ENCODE measurements at regions not wholly inside any gene's neighbourhood (a gene's known extent, or its start where the extent isn't known, plus 50 kb on each side); places are given as distances from the start of the nearest gene placed in this dataset.

DNA sequence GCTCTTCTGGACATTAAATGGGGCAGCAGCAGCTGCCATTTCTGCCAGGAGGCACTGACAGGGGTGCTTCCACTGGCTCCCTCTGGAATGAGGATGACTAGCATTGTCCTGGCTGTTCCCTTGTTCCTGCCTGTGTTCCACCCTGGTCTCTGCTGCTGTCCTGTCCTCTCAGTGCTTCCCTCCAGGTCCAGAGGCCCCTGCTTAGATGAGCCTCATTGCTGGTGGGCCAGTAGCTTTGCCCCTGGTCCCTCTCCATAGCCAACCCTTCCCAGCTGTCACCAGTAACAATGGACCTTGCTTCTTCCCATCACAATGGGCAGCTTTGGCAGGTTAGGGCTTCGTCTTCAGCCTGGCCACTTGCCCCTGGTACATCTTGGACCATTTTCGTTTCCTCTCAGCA, 561.1 kb downstream of the TCERG1L start:
- dilution Hi-C loops (cut with HindIII; ENCODE audit: low sequenced_read_pairs, unreplicated experiment) = no loop called here
- no peak overlapping the region for H2AK5ac ChIP-seq (ENCODE audit: low read depth, low read length)

More for the DNA sequence above, 561.1 kb downstream of the TCERG1L start:
- no peak overlapping the region for H3K18ac ChIP-seq (ENCODE audit: low read depth, low read length)
- CTCF ChIA-PET = no interaction called here
- TF ChIP-seq BHLHE40 (IDR thresholded peaks at IDR 0.05; ENCODE audit: low read depth, low read length) (no peak), RFX5 (IDR thresholded peaks at IDR 0.05; ENCODE audit: low read depth, low read length) (no peak), CEBPB (IDR thresholded peaks at IDR 0.05; ENCODE audit: low read depth, low read length) (no peak), RAD21 (IDR thresholded peaks at IDR 0.05; ENCODE audit: low read length) (no peak), CHD1 (IDR thresholded peaks at IDR 0.05; ENCODE audit: low read depth, low read length) (no peak), FOS (IDR thresholded peaks at IDR 0.05; ENCODE audit: low read depth, low read length) (no peak), RCOR1 (IDR thresholded peaks at IDR 0.05; ENCODE audit: insufficient replicate concordance, low read length) (no peak), SMC3 (IDR thresholded peaks at IDR 0.05; ENCODE audit: low read depth, low read length) (no peak), NFE2L2 (IDR thresholded peaks at IDR 0.05; ENCODE audit: low read depth, low read length) (no peak)
- TF ChIP-seq, protein P1, sequence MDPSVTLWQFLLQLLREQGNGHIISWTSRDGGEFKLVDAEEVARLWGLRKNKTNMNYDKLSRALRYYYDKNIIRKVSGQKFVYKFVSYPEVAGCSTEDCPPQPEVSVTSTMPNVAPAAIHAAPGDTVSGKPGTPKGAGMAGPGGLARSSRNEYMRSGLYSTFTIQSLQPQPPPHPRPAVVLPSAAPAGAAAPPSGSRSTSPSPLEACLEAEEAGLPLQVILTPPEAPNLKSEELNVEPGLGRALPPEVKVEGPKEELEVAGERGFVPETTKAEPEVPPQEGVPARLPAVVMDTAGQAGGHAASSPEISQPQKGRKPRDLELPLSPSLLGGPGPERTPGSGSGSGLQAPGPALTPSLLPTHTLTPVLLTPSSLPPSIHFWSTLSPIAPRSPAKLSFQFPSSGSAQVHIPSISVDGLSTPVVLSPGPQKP (IDR thresholded peaks at IDR 0.05; ENCODE audit: borderline replicate concordance, low read depth, low read length) = no peak
- TF ChIP-seq, protein P2, sequence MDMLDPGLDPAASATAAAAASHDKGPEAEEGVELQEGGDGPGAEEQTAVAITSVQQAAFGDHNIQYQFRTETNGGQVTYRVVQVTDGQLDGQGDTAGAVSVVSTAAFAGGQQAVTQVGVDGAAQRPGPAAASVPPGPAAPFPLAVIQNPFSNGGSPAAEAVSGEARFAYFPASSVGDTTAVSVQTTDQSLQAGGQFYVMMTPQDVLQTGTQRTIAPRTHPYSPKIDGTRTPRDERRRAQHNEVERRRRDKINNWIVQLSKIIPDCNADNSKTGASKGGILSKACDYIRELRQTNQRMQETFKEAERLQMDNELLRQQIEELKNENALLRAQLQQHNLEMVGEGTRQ (IDR thresholded peaks at IDR 0.05; ENCODE audit: low read depth, low read length) = no peak
- POLR2A ChIA-PET (ENCODE audit: unreplicated experiment) = no interaction called here
- H2BK15ac ChIP-seq (ENCODE audit: low read depth, low read length) = no peak overlapping the region
- H2BK5ac ChIP-seq (ENCODE audit: low read depth, low read length, poor library complexity, severe bottlenecking) = no peak overlapping the region
- H3K9ac ChIP-seq (ENCODE audit: low read depth, low read length) = no peak overlapping the region
- no peak overlapping the region for H4K91ac ChIP-seq (ENCODE audit: insufficient read depth, low read depth, low read length)
- no peak overlapping the region for H3K4me2 ChIP-seq (ENCODE audit: low read depth, low read length)
- no peak overlapping the region for H4K8ac ChIP-seq (ENCODE audit: low read depth in 2 of 2, low read length in 2 of 2)
- H2AK9ac ChIP-seq (replicated peaks; ENCODE audit: low read depth, low read length, poor library complexity) = no peak overlapping the region
- no peaks in the 10 kb centered on the region for H3K4me1 ChIP-seq (ENCODE audit: control insufficient read depth, insufficient read depth, low read length)
- no peak for DNase-seq
- no peak overlapping the region for H4K5ac ChIP-seq (ENCODE audit: low read depth, low read length)
- no peaks in the 10 kb centered on the region for H3K79me1 ChIP-seq (ENCODE audit: low read depth in 1 of 2, low read length in 2 of 2)
- H3K27ac ChIP-seq (ENCODE audit: insufficient read depth, low read length) = no peak overlapping the region
- no peak overlapping the region for H3K4ac ChIP-seq (ENCODE audit: low read depth, low read length)
- H4K20me1 ChIP-seq (ENCODE audit: insufficient read depth, low read length) = no peaks in the 10 kb centered on the region
- BruUV-seq (replicated peaks) = no TSS peak
- H2BK20ac ChIP-seq (ENCODE audit: low read depth, low read length) = no peak overlapping the region
- WGBS, 2 experiments (ENCODE audit: extremely low coverage in 2 of 2, insufficient read length in 1 of 2) = no CpG with 5 or more reads among the region's 2 CpGs
- no peaks in the 10 kb centered on the region for H3K27me3 ChIP-seq (ENCODE audit: control insufficient read depth, insufficient read depth, low read length)
- no peak overlapping the region for H3K56ac ChIP-seq (ENCODE audit: extremely low read depth, insufficient read depth, low read length)
- H3K4me3 ChIP-seq (ENCODE audit: insufficient read depth, low read depth, low read length) = no peak overlapping the region
- no peaks in the 10 kb centered on the region for H3K36me3 ChIP-seq (ENCODE audit: control insufficient read depth, insufficient read depth, low read length)
- intact Hi-C loops (cut with micrococcal nuclease) = no loop called here
- H2AFZ ChIP-seq (replicated peaks; ENCODE audit: low read length, poor library complexity) = no peak overlapping the region
- ATAC-seq (ENCODE audit: low read depth) = no peak
- no peak overlapping the region for H3K14ac ChIP-seq (replicated peaks; ENCODE audit: low read depth, low read length)
- no peak overlapping the region for H2BK120ac ChIP-seq (ENCODE audit: low read depth, low read length)
- no peak overlapping the region for H3K23ac ChIP-seq (ENCODE audit: low read depth, low read length)
- in situ Hi-C loops (cut with MboI; ENCODE audit: low sequenced_read_pairs) = no loop called here
- peaks cover 39% of the 10 kb centered on the region for H3K9me3 ChIP-seq (ENCODE audit: control insufficient read depth, insufficient read depth, low read length)
- no peaks in the 10 kb centered on the region for H3K9me1 ChIP-seq (ENCODE audit: insufficient read depth, low read length)
